CD4-positive, alpha-beta T cell treated with Interleukin-4 for 1 hour (primary cell): ENCODE measurements at regions not wholly inside any gene's neighbourhood (a gene's known extent, or its start where the extent isn't known, plus 50 kb on each side); places are given as distances from the start of the nearest gene placed in this dataset.

ENCODE experiments used
- DNase-seq, 2 donors: peaks; one replicate each; pipeline ENCODE4 v3.0.0-alpha.2; 2020 to 2022

GRCh38 chr20:24256307-24256706 lies 213.1 kb upstream of the SYNDIG1 start:
- DNase-seq, result no peak

GRCh38 chr20:24254480-24254879 lies 214.9 kb upstream of the SYNDIG1 start:
- DNase-seq, result no peak

GRCh38 chr20:24253321-24253720 lies 216.1 kb upstream of the SYNDIG1 start:
- DNase-seq, result no peak

GRCh38 chr20:24245094-24245493 lies 224.3 kb upstream of the SYNDIG1 start:
- DNase-seq, result no peak

- DNase-seq, result no peak
Measured at GRCh38 chr20:24242763-24243162, 226.7 kb upstream of the SYNDIG1 start.

GRCh38 chr20:24241466-24241865 lies 228.0 kb upstream of the SYNDIG1 start:
- no peak for DNase-seq

GRCh38 chr20:24236963-24237362 lies 232.5 kb upstream of the SYNDIG1 start:
- DNase-seq, result no peak

GRCh38 chr20:24236201-24236600 lies 233.2 kb upstream of the SYNDIG1 start:
- no peak for DNase-seq

- DNase-seq, result no peak
Measured at GRCh38 chr20:24235296-24236175, 233.9 kb upstream of the SYNDIG1 start.

GRCh38 chr20:24227600-24227999 lies 239.0 kb upstream of the GGTLC1 start:
- no peak for DNase-seq

- no peak for DNase-seq
Measured at GRCh38 chr20:24212494-24212893, 223.9 kb upstream of the GGTLC1 start.

- no peak for DNase-seq
Measured at GRCh38 chr20:24211972-24212371, 223.4 kb upstream of the GGTLC1 start.

GRCh38 chr20:24210356-24210755 lies 221.8 kb upstream of the GGTLC1 start:
- no peak for DNase-seq

GRCh38 chr20:24208652-24209051 lies 220.1 kb upstream of the GGTLC1 start:
- DNase-seq, result no peak

GRCh38 chr20:24207803-24208300 lies 219.3 kb upstream of the GGTLC1 start:
- no peak for DNase-seq

GRCh38 chr20:24206995-24207394 lies 218.4 kb upstream of the GGTLC1 start:
- no peak for DNase-seq

GRCh38 chr20:24203526-24204183 lies 215.1 kb upstream of the GGTLC1 start:
- DNase-seq, result no peak

- no peak for DNase-seq
Measured at GRCh38 chr20:24199501-24199900, 210.9 kb upstream of the GGTLC1 start.

GRCh38 chr20:24194143-24194542 lies 205.6 kb upstream of the GGTLC1 start:
- DNase-seq, result no peak

GRCh38 chr20:24190905-24191304 lies 202.3 kb upstream of the GGTLC1 start:
- no peak for DNase-seq

- DNase-seq, result no peak
Measured at GRCh38 chr20:24185791-24186190, 197.2 kb upstream of the GGTLC1 start.

- no peak for DNase-seq
Measured at GRCh38 chr20:24181151-24181550, 192.6 kb upstream of the GGTLC1 start.

- DNase-seq, result no peak
Measured at GRCh38 chr20:24169256-24169655, 180.7 kb upstream of the GGTLC1 start.

- no peak for DNase-seq
Measured at GRCh38 chr20:24166412-24166811, 177.8 kb upstream of the GGTLC1 start.

- no peak for DNase-seq
Measured at GRCh38 chr20:24166123-24166381, 177.5 kb upstream of the GGTLC1 start.
